ENCODE measurements at regions not wholly inside any gene's neighbourhood (a gene's known extent, or its start where the extent isn't known, plus 50 kb on each side); places are given as distances from the start of the nearest gene placed in this dataset.
"Not testable (repeated sequence)": the region's sequence is repeated elsewhere in the genome, so short reads cannot be mapped to it uniquely, and the experiment has no call there.

GRCh38 chr5:120164986-120165385 is 299.1 kb upstream of the PRR16 start:
- no peak for DNase-seq
- H3K4me1 Mint-ChIP-seq: no peaks in the 10 kb centered on the region
- ATAC-seq: no peak
- no peak overlapping the region for H3K4me3 Mint-ChIP-seq
- no peak overlapping the region for H3K27ac Mint-ChIP-seq
- no peaks in the 10 kb centered on the region for H3K9me3 ChIP-seq (ENCODE audit: control insufficient read depth, low read length, poor library complexity, severe bottlenecking)
- no peaks in the 10 kb centered on the region for H3K36me3 Mint-ChIP-seq (ENCODE audit: low read depth)
- no peaks in the 10 kb centered on the region for H3K27me3 Mint-ChIP-seq

GRCh38 chr5:120173125-120173524 is 291.0 kb upstream of the PRR16 start:
- no peak for DNase-seq
- no peak for ATAC-seq
- Mint-ChIP-seq H3K27ac (no peak overlapping the region), H3K36me3 (ENCODE audit: low read depth) (no peaks in the 10 kb centered on the region), H3K4me3 (no peak overlapping the region), H3K27me3 (no peaks in the 10 kb centered on the region), H3K4me1 (no peaks in the 10 kb centered on the region)
- H3K9me3 ChIP-seq (ENCODE audit: control insufficient read depth, low read length, poor library complexity, severe bottlenecking): no peaks in the 10 kb centered on the region

- no peaks in the 10 kb centered on the region for H3K9me3 ChIP-seq (ENCODE audit: control insufficient read depth, low read length, poor library complexity, severe bottlenecking)
- Mint-ChIP-seq H3K4me3 (no peak overlapping the region), H3K27me3 (no peaks in the 10 kb centered on the region), H3K27ac (no peak overlapping the region), H3K4me1 (no peaks in the 10 kb centered on the region), H3K36me3 (ENCODE audit: low read depth) (no peaks in the 10 kb centered on the region)
- no peak for DNase-seq
- no peak for ATAC-seq
Measured at GRCh38 chr5:120174089-120174488, 290.0 kb upstream of the PRR16 start.

GRCh38 chr5:120181238-120181637 is 282.9 kb upstream of the PRR16 start:
- not testable (repeated sequence) for H3K36me3 Mint-ChIP-seq (ENCODE audit: low read depth); H3K27me3 Mint-ChIP-seq; H3K4me1 Mint-ChIP-seq; H3K9me3 ChIP-seq (ENCODE audit: control insufficient read depth, low read length, poor library complexity, severe bottlenecking); ATAC-seq; H3K4me3 Mint-ChIP-seq; DNase-seq; H3K27ac Mint-ChIP-seq

GRCh38 chr5:120194650-120195049 is 269.4 kb upstream of the PRR16 start:
- H3K9me3 ChIP-seq (ENCODE audit: control insufficient read depth, low read length, poor library complexity, severe bottlenecking); H3K36me3 Mint-ChIP-seq (ENCODE audit: low read depth); DNase-seq; H3K4me3 Mint-ChIP-seq; H3K27me3 Mint-ChIP-seq; ATAC-seq; H3K27ac Mint-ChIP-seq; H3K4me1 Mint-ChIP-seq: not testable (repeated sequence)

- Mint-ChIP-seq H3K4me3 (no peak overlapping the region), H3K4me1 (no peaks in the 10 kb centered on the region), H3K27ac (no peak overlapping the region), H3K36me3 (ENCODE audit: low read depth) (no peaks in the 10 kb centered on the region), H3K27me3 (no peaks in the 10 kb centered on the region)
- no peaks in the 10 kb centered on the region for H3K9me3 ChIP-seq (ENCODE audit: control insufficient read depth, low read length, poor library complexity, severe bottlenecking)
- DNase-seq: no peak
- ATAC-seq: no peak
Measured at GRCh38 chr5:120199559-120199958, 264.5 kb upstream of the PRR16 start.

- H3K9me3 ChIP-seq (ENCODE audit: control insufficient read depth, low read length, poor library complexity, severe bottlenecking): no peaks in the 10 kb centered on the region
- Mint-ChIP-seq H3K4me3 (no peak overlapping the region), H3K36me3 (ENCODE audit: low read depth) (no peaks in the 10 kb centered on the region), H3K27ac (no peak overlapping the region), H3K27me3 (no peaks in the 10 kb centered on the region), H3K4me1 (no peaks in the 10 kb centered on the region)
- DNase-seq: no peak
- no peak for ATAC-seq
Measured at GRCh38 chr5:120207129-120207528, 257.0 kb upstream of the PRR16 start.

- Mint-ChIP-seq H3K4me3 (no peak overlapping the region), H3K4me1 (no peaks in the 10 kb centered on the region), H3K27me3 (no peaks in the 10 kb centered on the region), H3K27ac (no peak overlapping the region), H3K36me3 (ENCODE audit: low read depth) (no peaks in the 10 kb centered on the region)
- ATAC-seq (no peak), DNase-seq (no peak)
- no peaks in the 10 kb centered on the region for H3K9me3 ChIP-seq (ENCODE audit: control insufficient read depth, low read length, poor library complexity, severe bottlenecking)
Measured at GRCh38 chr5:120217001-120217400, 247.1 kb upstream of the PRR16 start.

- no peaks in the 10 kb centered on the region for H3K36me3 Mint-ChIP-seq (ENCODE audit: low read depth)
- H3K9me3 ChIP-seq (ENCODE audit: control insufficient read depth, low read length, poor library complexity, severe bottlenecking): no peaks in the 10 kb centered on the region
- H3K4me3 Mint-ChIP-seq: no peak overlapping the region
- DNase-seq (no peak), ATAC-seq (no peak)
- no peaks in the 10 kb centered on the region for H3K4me1 Mint-ChIP-seq
- no peaks in the 10 kb centered on the region for H3K27me3 Mint-ChIP-seq
- H3K27ac Mint-ChIP-seq: no peak overlapping the region
Measured at GRCh38 chr5:120219988-120220387, 244.1 kb upstream of the PRR16 start.

- ATAC-seq (no peak), DNase-seq (no peak)
- no peak overlapping the region for H3K27ac Mint-ChIP-seq
- no peaks in the 10 kb centered on the region for H3K36me3 Mint-ChIP-seq (ENCODE audit: low read depth)
- no peaks in the 10 kb centered on the region for H3K4me1 Mint-ChIP-seq
- no peak overlapping the region for H3K4me3 Mint-ChIP-seq
- no peaks in the 10 kb centered on the region for H3K27me3 Mint-ChIP-seq
- no peaks in the 10 kb centered on the region for H3K9me3 ChIP-seq (ENCODE audit: control insufficient read depth, low read length, poor library complexity, severe bottlenecking)
Measured at GRCh38 chr5:120225524-120225923, 238.6 kb upstream of the PRR16 start.

- H3K9me3 ChIP-seq (ENCODE audit: control insufficient read depth, low read length, poor library complexity, severe bottlenecking): no peaks in the 10 kb centered on the region
- DNase-seq (no peak), ATAC-seq (no peak)
- no peaks in the 10 kb centered on the region for H3K36me3 Mint-ChIP-seq (ENCODE audit: low read depth)
- H3K4me1 Mint-ChIP-seq: no peaks in the 10 kb centered on the region
- H3K27ac Mint-ChIP-seq: no peak overlapping the region
- no peak overlapping the region for H3K4me3 Mint-ChIP-seq
- no peaks in the 10 kb centered on the region for H3K27me3 Mint-ChIP-seq
Measured at GRCh38 chr5:120228262-120229031, 235.7 kb upstream of the PRR16 start.

GRCh38 chr5:120229036-120229435 is 235.1 kb upstream of the PRR16 start:
- Mint-ChIP-seq H3K4me3 (no peak overlapping the region), H3K36me3 (ENCODE audit: low read depth) (no peaks in the 10 kb centered on the region), H3K27me3 (no peaks in the 10 kb centered on the region), H3K4me1 (no peaks in the 10 kb centered on the region), H3K27ac (no peak overlapping the region)
- H3K9me3 ChIP-seq (ENCODE audit: control insufficient read depth, low read length, poor library complexity, severe bottlenecking): no peaks in the 10 kb centered on the region
- DNase-seq (no peak), ATAC-seq (no peak)

- Mint-ChIP-seq H3K4me1 (no peaks in the 10 kb centered on the region), H3K27ac (no peak overlapping the region), H3K4me3 (no peak overlapping the region)
Measured at GRCh38 chr5:120231563-120231962, 232.5 kb upstream of the PRR16 start.

GRCh38 chr5:120236360-120236759 is 227.7 kb upstream of the PRR16 start:
- DNase-seq (no peak), ATAC-seq (no peak)
- Mint-ChIP-seq H3K36me3 (ENCODE audit: low read depth) (no peaks in the 10 kb centered on the region), H3K27me3 (no peaks in the 10 kb centered on the region), H3K27ac (no peak overlapping the region), H3K4me3 (no peak overlapping the region), H3K4me1 (no peaks in the 10 kb centered on the region)
- no peaks in the 10 kb centered on the region for H3K9me3 ChIP-seq (ENCODE audit: control insufficient read depth, low read length, poor library complexity, severe bottlenecking)

More at GRCh38 chr5:120231563-120231962, 232.5 kb upstream of the PRR16 start:
- no peaks in the 10 kb centered on the region for H3K36me3 Mint-ChIP-seq (ENCODE audit: low read depth)
- ATAC-seq (no peak), DNase-seq (no peak)
- H3K27me3 Mint-ChIP-seq: no peaks in the 10 kb centered on the region
- H3K9me3 ChIP-seq (ENCODE audit: control insufficient read depth, low read length, poor library complexity, severe bottlenecking): no peaks in the 10 kb centered on the region

Data from T-helper 17 cell (primary cell).